ENCODE measurements at regions not wholly inside any gene's neighbourhood (a gene's known extent, or its start where the extent isn't known, plus 50 kb on each side); places are given as distances from the start of the nearest gene placed in this dataset.

DNA sequence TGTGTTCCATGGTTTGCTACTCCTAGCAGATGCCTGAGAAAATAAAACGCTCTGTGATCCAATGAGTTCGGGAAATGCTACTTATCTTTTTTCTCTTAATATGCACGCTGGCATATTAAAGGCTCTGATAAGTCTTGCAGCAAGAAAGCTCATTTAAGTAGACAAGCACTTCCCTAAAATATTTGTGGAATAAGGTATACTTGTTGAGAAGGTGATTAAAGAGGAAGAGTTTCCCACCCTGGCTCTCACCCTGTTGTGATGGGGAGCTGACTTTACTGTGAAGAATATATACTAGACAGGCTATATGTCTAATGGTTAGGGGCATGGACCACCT lies 279.4 kb downstream of the RPS24 start:
- TF ChIP-seq, protein P1, sequence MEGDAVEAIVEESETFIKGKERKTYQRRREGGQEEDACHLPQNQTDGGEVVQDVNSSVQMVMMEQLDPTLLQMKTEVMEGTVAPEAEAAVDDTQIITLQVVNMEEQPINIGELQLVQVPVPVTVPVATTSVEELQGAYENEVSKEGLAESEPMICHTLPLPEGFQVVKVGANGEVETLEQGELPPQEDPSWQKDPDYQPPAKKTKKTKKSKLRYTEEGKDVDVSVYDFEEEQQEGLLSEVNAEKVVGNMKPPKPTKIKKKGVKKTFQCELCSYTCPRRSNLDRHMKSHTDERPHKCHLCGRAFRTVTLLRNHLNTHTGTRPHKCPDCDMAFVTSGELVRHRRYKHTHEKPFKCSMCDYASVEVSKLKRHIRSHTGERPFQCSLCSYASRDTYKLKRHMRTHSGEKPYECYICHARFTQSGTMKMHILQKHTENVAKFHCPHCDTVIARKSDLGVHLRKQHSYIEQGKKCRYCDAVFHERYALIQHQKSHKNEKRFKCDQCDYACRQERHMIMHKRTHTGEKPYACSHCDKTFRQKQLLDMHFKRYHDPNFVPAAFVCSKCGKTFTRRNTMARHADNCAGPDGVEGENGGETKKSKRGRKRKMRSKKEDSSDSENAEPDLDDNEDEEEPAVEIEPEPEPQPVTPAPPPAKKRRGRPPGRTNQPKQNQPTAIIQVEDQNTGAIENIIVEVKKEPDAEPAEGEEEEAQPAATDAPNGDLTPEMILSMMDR (IDR thresholded peaks at IDR 0.05; ENCODE audit: insufficient read depth, low read depth, low read length, missing control alignments), result no peak
- no peak overlapping the region for H3K4me3 ChIP-seq (ENCODE audit: low read depth, low read length)
- DNase-seq (ENCODE audit: low read depth), result no peak

DNA sequence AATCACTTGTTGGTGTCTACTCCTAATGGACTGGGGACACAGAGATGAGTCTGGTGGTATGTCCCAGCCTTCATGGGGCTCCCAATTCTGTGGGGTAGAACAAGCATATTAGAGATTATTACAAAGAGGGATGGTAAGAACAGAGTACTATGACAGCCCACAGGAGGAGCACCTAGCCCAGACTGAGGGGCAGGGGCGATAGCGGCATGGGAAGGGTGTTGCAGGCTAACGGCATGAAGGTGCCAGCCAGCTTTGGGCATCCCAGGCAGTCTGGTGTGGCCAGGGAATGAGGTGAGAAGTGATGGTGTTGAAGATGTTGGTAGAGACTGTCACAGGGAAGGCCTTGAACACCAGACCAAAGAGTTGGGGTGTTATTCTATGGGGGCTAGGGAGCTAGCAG lies 280.0 kb downstream of the RPS24 start:
- TF ChIP-seq, protein P1 (IDR thresholded peaks at IDR 0.05; ENCODE audit: insufficient read depth, low read depth, low read length, missing control alignments), result no peak
- no peak overlapping the region for H3K4me3 ChIP-seq (ENCODE audit: low read depth, low read length)
- no peak for DNase-seq (ENCODE audit: low read depth)

DNA sequence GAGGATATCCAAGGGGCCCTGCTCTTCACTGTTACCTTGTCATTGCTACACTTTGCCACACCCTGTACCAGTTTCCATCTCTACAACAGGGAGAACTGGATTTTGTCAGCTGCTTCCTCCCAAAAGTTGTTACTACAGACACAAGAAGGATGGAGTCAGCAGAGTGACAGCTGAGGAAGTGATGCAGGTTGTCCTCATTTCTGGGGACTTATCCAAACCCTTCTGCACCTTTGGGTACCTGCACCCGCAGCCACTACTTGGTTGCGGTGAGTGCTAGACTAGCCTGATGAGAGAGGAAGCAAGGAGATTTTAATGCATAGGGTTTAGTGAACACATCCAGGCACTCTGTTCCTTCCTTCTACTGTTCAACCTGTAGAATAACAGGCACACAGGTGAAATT lies 281.0 kb downstream of the RPS24 start:
- TF ChIP-seq, protein P1 (IDR thresholded peaks at IDR 0.05; ENCODE audit: insufficient read depth, low read depth, low read length, missing control alignments), result no peak
- no peak for DNase-seq (ENCODE audit: low read depth)
- H3K4me3 ChIP-seq (ENCODE audit: low read depth, low read length), result no peak overlapping the region

DNA sequence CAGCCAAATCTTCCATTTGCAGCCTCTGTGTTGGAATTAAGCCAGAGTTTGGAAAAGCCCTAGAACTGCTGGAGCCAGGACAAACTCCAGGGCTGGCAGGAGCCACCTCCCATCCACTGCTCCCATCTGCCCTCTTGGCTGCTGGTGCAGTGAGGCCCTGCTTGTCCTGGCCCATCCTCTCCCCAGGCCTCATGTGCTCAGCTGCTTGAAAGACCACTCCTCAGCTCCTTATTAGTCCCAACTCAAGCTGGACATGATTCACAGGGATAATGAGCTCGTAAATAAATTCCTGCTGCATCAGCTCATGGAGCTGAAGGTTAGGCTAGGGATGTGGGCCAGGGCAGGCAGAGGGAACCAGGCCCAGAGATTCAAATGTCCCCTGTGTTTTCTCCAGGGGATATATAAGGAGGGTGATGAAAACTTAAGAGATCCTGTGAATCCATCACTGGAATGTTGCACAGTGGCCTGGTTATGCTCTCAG lies 282.8 kb downstream of the RPS24 start:
- TF ChIP-seq, protein P1 (IDR thresholded peaks at IDR 0.05; ENCODE audit: insufficient read depth, low read depth, low read length, missing control alignments), result no peak
- DNase-seq (ENCODE audit: low read depth), result no peak
- H3K4me3 ChIP-seq (ENCODE audit: low read depth, low read length), result no peak overlapping the region

DNA sequence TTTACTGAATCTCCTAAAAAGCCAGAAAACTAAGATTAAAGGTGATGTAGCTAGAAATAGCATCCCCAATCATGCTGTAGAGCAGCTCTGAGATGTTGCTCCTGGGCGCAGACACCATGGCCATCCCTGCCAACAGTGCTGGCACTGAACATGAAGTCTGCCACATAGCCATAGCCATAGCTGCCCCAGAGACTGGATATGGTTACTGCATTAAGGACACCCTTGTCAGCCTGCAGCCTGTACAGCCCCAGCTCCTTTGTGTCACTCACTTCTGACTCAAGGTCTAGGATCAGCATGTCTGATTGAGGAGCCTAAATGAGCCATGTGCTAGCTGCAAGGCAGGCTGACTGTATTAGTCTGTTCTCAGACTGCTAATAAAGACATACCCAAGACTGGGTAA lies 284.6 kb downstream of the RPS24 start:
- H3K4me3 ChIP-seq (ENCODE audit: low read depth, low read length), result no peak overlapping the region
- TF ChIP-seq, protein P1 (IDR thresholded peaks at IDR 0.05; ENCODE audit: insufficient read depth, low read depth, low read length, missing control alignments), result no peak
- no peak for DNase-seq (ENCODE audit: low read depth)

DNA sequence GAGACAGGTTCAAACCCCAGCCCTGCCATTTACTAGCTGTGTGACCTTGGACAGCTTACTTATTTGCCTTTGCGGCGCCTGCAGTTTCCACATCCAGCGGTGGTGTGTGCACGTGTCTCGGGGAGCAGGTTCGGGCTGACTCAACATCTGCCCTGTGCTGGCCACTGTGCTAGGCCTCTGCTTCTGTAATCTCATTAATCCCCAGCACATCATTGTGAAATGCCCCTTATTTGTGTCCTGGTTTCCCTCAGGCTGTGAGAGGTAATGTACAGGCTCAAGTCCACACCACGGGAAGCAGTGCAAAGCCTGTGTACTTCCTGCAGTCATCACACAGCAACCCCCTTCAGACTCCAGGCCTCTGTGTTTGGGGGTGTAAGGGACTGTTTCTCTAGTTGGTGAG lies 285.7 kb downstream of the RPS24 start:
- TF ChIP-seq, protein P1 (IDR thresholded peaks at IDR 0.05; ENCODE audit: insufficient read depth, low read depth, low read length, missing control alignments), result no peak
- no peak for DNase-seq (ENCODE audit: low read depth)
- H3K4me3 ChIP-seq (ENCODE audit: low read depth, low read length), result no peak overlapping the region

DNA sequence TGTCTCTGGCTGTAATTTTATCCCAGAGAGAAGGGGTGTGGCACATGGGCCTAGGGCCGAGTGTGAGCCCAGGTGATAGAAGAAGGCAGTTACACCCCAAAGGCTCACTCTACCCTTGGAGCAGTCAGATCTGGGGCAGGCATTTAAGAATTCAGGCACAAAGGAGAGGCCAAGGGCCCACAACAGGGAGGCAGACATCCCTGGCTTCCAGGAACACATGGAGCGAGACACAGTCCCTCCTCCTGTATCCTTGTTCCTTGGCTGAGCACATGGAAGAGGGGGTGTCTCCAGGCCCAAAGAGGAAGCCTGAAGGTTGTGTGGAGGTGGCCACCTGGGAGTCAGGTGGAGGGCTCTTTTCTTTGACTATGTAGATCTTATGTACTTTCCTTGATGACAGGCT lies 286.2 kb downstream of the RPS24 start:
- TF ChIP-seq, protein P1 (IDR thresholded peaks at IDR 0.05; ENCODE audit: insufficient read depth, low read depth, low read length, missing control alignments), result no peak
- no peak for DNase-seq (ENCODE audit: low read depth)
- no peak overlapping the region for H3K4me3 ChIP-seq (ENCODE audit: low read depth, low read length)

Data from GM12865 (cell line).